Liver (tissue), 8 donors: ENCODE measurements at regions not wholly inside any gene's neighbourhood (a gene's known extent, or its start where the extent isn't known, plus 50 kb on each side); places are given as distances from the start of the nearest gene placed in this dataset.

Experiments
- DNase-seq: peaks from one replicate; pipeline ENCODE4 v3.0.0-alpha.2; 2017; ENCODE audit warnings: low spot score
- H3K27ac ChIP-seq, 2 donors: one replicate each; pipeline ENCODE4 v1.7.0; 2013; ENCODE audit warnings: inconsistent platforms in 2 of 2, low read length in 2 of 2, control low read depth in 1 of 2, low read depth in 1 of 2, mild to moderate bottlenecking in 1 of 2
- H3K27me3 ChIP-seq, 4 donors: one replicate each; pipeline versions ENCODE4 v1.6.1 to v1.7.0; 2013; ENCODE audit warnings: low read length in 3 of 4, inconsistent platforms in 1 of 4, mild to moderate bottlenecking in 1 of 4, moderate library complexity in 1 of 4; ENCODE audit not compliant: control insufficient read depth in 4 of 4, insufficient read depth in 4 of 4
- H3K36me3 ChIP-seq, 4 donors: one replicate each; pipeline versions ENCODE4 v1.6.1 to v1.7.0; 2013; ENCODE audit warnings: low read length in 3 of 4, mild to moderate bottlenecking in 3 of 4, low read depth in 1 of 4, moderate library complexity in 1 of 4; ENCODE audit not compliant: control insufficient read depth in 4 of 4, insufficient read depth in 3 of 4
- H3K4me1 ChIP-seq, 4 donors: one replicate each; pipeline versions ENCODE4 v1.6.1 to v1.7.0; 2013; ENCODE audit warnings: low read length in 3 of 4, mild to moderate bottlenecking in 3 of 4, moderate library complexity in 1 of 4; ENCODE audit not compliant: control insufficient read depth in 4 of 4, insufficient read depth in 4 of 4
- H3K4me3 ChIP-seq, 3 donors: one replicate each; pipeline versions ENCODE4 v1.6.1 to v1.7.0; 2013; ENCODE audit warnings: low read length in 3 of 3, control low read depth in 1 of 3, low read depth in 1 of 3, mild to moderate bottlenecking in 1 of 3
- H3K9ac ChIP-seq, 2 donors: one replicate each; pipeline ENCODE4 v1.7.0; 2013; ENCODE audit warnings: low read length in 2 of 2, mild to moderate bottlenecking in 2 of 2, moderate library complexity in 2 of 2, control low read depth in 1 of 2, low read depth in 1 of 2
- H3K9me3 ChIP-seq, 4 donors: one replicate each; pipeline versions ENCODE4 v1.6.1 to v1.7.0; 2013; ENCODE audit warnings: low read length in 3 of 4; ENCODE audit not compliant: control insufficient read depth in 4 of 4
- ATF3 ChIP-seq: IDR thresholded peaks from 2 replicates; pipeline ENCODE4 v1.6.1; 2016; ENCODE audit warnings: antibody characterized with exemption
- CTCF ChIP-seq: fragments of 150-350 bp; IDR thresholded peaks from 2 replicates; pipeline ENCODE4 v1.5.1; 2017; ENCODE audit warnings: improper control_type of control experiment, low read depth, low read length; ENCODE audit not compliant: missing input control
- EGR1 ChIP-seq, 2 donors: IDR thresholded peaks; 2 replicates each; pipeline ENCODE4 v1.6.1; 2016 to 2018; ENCODE audit warnings: antibody characterized with exemption in 2 of 2, low read depth in 2 of 2
- FOXA1 ChIP-seq: IDR thresholded peaks from 2 replicates; pipeline ENCODE4 v1.6.1; 2016; ENCODE audit warnings: antibody characterized with exemption
- FOXA2 ChIP-seq: IDR thresholded peaks from 2 replicates; pipeline ENCODE4 v1.6.1; 2016; ENCODE audit warnings: antibody characterized with exemption
- GABPA ChIP-seq, 2 donors: IDR thresholded peaks in 1 of 2; conservative IDR thresholded peaks in 1 of 2; 2 replicates each; pipeline ENCODE4 v1.6.1; 2016; ENCODE audit warnings: antibody characterized with exemption in 2 of 2, mild to moderate bottlenecking in 1 of 2, moderate library complexity in 1 of 2
- HNF4A ChIP-seq, 2 donors: conservative IDR thresholded peaks; 2 replicates each; pipeline ENCODE4 v1.6.1; 2016; ENCODE audit warnings: antibody characterized with exemption in 2 of 2, mild to moderate bottlenecking in 2 of 2
- HNF4G ChIP-seq: IDR thresholded peaks from 2 replicates; pipeline ENCODE4 v1.6.1; 2016; ENCODE audit warnings: antibody characterized with exemption
- JUND ChIP-seq, 2 donors: IDR thresholded peaks; 2 replicates each; pipeline ENCODE4 v1.6.1; 2016; ENCODE audit warnings: antibody characterized with exemption in 2 of 2
- MAX ChIP-seq: IDR thresholded peaks from 2 replicates; pipeline ENCODE4 v1.6.1; 2016; ENCODE audit warnings: antibody characterized with exemption
- NR2F2 ChIP-seq: IDR thresholded peaks from 2 replicates; pipeline ENCODE4 v1.6.1; 2016; ENCODE audit warnings: antibody characterized with exemption
- RAD21 ChIP-seq, 2 donors: IDR thresholded peaks; 2 replicates each; pipeline ENCODE4 v1.6.1; 2016; ENCODE audit warnings: antibody characterized with exemption in 2 of 2, mild to moderate bottlenecking in 2 of 2
- REST ChIP-seq: IDR thresholded peaks from 2 replicates; pipeline ENCODE4 v1.6.1; 2016; ENCODE audit warnings: antibody characterized with exemption, mild to moderate bottlenecking
- RXRA ChIP-seq, 2 donors: IDR thresholded peaks; 2 replicates each; pipeline ENCODE4 v1.6.1; 2017 to 2018; ENCODE audit warnings: antibody characterized with exemption in 2 of 2, mild to moderate bottlenecking in 1 of 2
- SP1 ChIP-seq: IDR thresholded peaks from 2 replicates; pipeline ENCODE4 v1.6.1; 2018; ENCODE audit warnings: antibody characterized with exemption, mild to moderate bottlenecking
- TAF1 ChIP-seq: conservative IDR thresholded peaks from 2 replicates; pipeline ENCODE4 v1.6.1; 2016; ENCODE audit warnings: antibody characterized with exemption, mild to moderate bottlenecking
- YY1 ChIP-seq: IDR thresholded peaks from 2 replicates; pipeline ENCODE4 v1.6.1; 2016; ENCODE audit warnings: antibody characterized with exemption, mild to moderate bottlenecking
- ZBTB33 ChIP-seq: IDR thresholded peaks from 2 replicates; pipeline ENCODE4 v1.6.1; 2016; ENCODE audit warnings: antibody characterized with exemption
- WGBS: extraction: QIAGEN DNeasy Blood & Tissue Kit; methylation state at CpG from one replicate; pipeline ENCODE4 v1.1.7; 2013; 5-methylcytosine and 5-hydroxymethylcytosine counted together
- donor health status: healthy.
- donor health status: healthy.
- donor health status: healthy.
- donor health status: healthy.
- donor health status: healthy.

GRCh38 chr4:18859468-18859867, 837.9 kb upstream of the LCORL start:
- Histone ChIP-seq H3K27ac (no peak overlapping the region), H3K9ac (no peak overlapping the region), H3K4me3 (no peak overlapping the region), H3K4me1 (no peaks in the 10 kb centered on the region), H3K27me3 (no peaks in the 10 kb centered on the region), H3K9me3 (no peaks in the 10 kb centered on the region), H3K36me3 (no peaks in the 10 kb centered on the region)
- DNase-seq = no peak
- 53% methylated on average over 2 of the region's 2 CpGs for WGBS
- no peak for TF ChIP-seq NR2F2
- TF ChIP-seq YY1 = no peak
- TF ChIP-seq JUND (IDR thresholded peaks at IDR 0.05) = no peak
- no peak for TF ChIP-seq HNF4G
- TF ChIP-seq GABPA (IDR thresholded peaks at IDR 0.05 in 1 of 2, conservative IDR thresholded peaks at IDR 0.05 in 1 of 2) = no peak
- TF ChIP-seq RAD21 (IDR thresholded peaks at IDR 0.05) = no peak
- TF ChIP-seq TAF1 = no peak
- TF ChIP-seq ATF3 = no peak

GRCh38 chr4:18858229-18858922, 836.8 kb upstream of the LCORL start:
- Histone ChIP-seq H3K9me3 (no peaks in the 10 kb centered on the region), H3K36me3 (no peaks in the 10 kb centered on the region), H3K4me3 (no peak overlapping the region), H3K27ac (no peak overlapping the region), H3K9ac (no peak overlapping the region), H3K4me1 (no peaks in the 10 kb centered on the region), H3K27me3 (no peaks in the 10 kb centered on the region)
- WGBS = 70% methylated on average over 6 of the region's 6 CpGs
- DNase-seq = no peak
- no peak for TF ChIP-seq SP1
- no peak for TF ChIP-seq NR2F2
- TF ChIP-seq JUND (IDR thresholded peaks at IDR 0.05) = no peak
- no peak for TF ChIP-seq MAX
- no peak for TF ChIP-seq TAF1
- TF ChIP-seq ATF3 = no peak

GRCh38 chr4:18850867-18851266, 829.3 kb upstream of the LCORL start:
- DNase-seq = no peak
- WGBS = 48% methylated on average over 2 of the region's 2 CpGs
- H3K4me3 ChIP-seq = no peak overlapping the region
- H3K36me3 ChIP-seq = no peaks in the 10 kb centered on the region
- no peak overlapping the region for H3K27ac ChIP-seq
- H3K9me3 ChIP-seq = no peaks in the 10 kb centered on the region
- H3K27me3 ChIP-seq = no peaks in the 10 kb centered on the region
- no peaks in the 10 kb centered on the region for H3K4me1 ChIP-seq
- H3K9ac ChIP-seq = no peak overlapping the region
- no peak for TF ChIP-seq EGR1 (IDR thresholded peaks at IDR 0.05; ENCODE audit: low read depth in 2 of 2)
- TF ChIP-seq TAF1 = no peak
- TF ChIP-seq FOXA1 = no peak
- no peak for TF ChIP-seq SP1
- no peak for TF ChIP-seq FOXA2
- no peak for TF ChIP-seq HNF4G
- TF ChIP-seq GABPA (IDR thresholded peaks at IDR 0.05 in 1 of 2, conservative IDR thresholded peaks at IDR 0.05 in 1 of 2) = no peak
- TF ChIP-seq REST = no peak
- no peak for TF ChIP-seq NR2F2
- no peak for TF ChIP-seq YY1
- TF ChIP-seq RXRA (IDR thresholded peaks at IDR 0.05) = no peak
- TF ChIP-seq ZBTB33 = no peak
- no peak for TF ChIP-seq JUND (IDR thresholded peaks at IDR 0.05)
- TF ChIP-seq RAD21 (IDR thresholded peaks at IDR 0.05) = no peak
- no peak for TF ChIP-seq HNF4A (conservative IDR thresholded peaks at IDR 0.05)
- TF ChIP-seq CTCF = no peak
- TF ChIP-seq ATF3 = no peak
- no peak for TF ChIP-seq MAX
